T follicular helper cell (primary cell): ENCODE measurements at regions not wholly inside any gene's neighbourhood (a gene's known extent, or its start where the extent isn't known, plus 50 kb on each side); places are given as distances from the start of the nearest gene placed in this dataset.
"Not testable (repeated sequence)": the region's sequence is repeated elsewhere in the genome, so short reads cannot be mapped to it uniquely, and the experiment has no call there.

Source experiments
- DNase-seq: peaks from one replicate; pipeline ENCODE4 v3.0.0-alpha.2; 2020; ENCODE audit warnings: low read depth

GRCh38 chr21:17119466-17120297 is 393.2 kb upstream of the CXADR start:
- DNase-seq = no peak

DNA sequence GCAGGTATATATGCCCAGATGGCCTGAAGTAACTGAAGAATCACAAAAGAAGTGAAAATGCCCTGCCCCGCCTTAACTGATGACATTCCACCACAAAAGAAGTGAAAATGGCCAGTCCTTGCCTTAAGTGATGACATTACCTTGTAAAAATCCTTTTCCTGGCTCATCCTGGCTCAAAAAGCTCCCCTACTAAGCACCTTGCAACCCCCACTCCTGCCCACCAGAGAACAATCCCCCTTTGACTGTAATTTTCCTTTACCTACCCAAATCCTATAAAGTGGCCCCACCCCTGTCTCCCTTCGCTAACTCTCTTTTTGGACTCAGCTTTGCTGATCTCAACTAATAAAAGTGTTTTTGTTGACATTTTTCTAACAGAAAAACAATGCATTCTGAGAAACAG is 385.4 kb upstream of the CXADR start:
- not testable (repeated sequence) for DNase-seq

GRCh38 chr21:17128132-17128531 is 384.7 kb upstream of the CXADR start:
- no peak for DNase-seq

DNA sequence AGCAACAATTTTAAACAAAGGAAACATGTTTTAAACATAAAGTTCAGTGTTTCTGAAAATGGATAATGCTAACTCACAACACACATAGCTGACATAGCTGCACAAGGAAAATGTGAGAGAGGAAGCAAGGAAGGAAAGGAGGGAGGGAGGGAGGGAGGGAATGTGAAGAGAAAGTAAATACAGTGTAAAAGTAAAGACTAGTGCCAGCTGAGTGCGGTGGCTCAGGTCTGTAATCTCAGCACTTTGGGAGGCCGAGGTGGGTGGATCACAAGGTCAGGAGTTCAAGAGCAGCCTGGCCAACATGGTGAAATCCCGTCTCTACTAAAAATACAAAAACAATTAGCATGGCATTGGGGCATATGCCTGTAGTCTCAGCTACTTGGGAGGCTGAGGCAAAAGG is 373.7 kb upstream of the CXADR start:
- not testable (repeated sequence) for DNase-seq

GRCh38 chr21:17139696-17140095 is 373.1 kb upstream of the CXADR start:
- DNase-seq = no peak

- DNase-seq = no peak
Observed at GRCh38 chr21:17146426-17146825, 366.4 kb upstream of the CXADR start.

- no peak for DNase-seq
Observed at GRCh38 chr21:17159697-17160096, 353.1 kb upstream of the CXADR start.

GRCh38 chr21:17185674-17186073 is 327.2 kb upstream of the CXADR start:
- DNase-seq = no peak

- no peak for DNase-seq
Observed at GRCh38 chr21:17189963-17190362, 322.9 kb upstream of the CXADR start.

GRCh38 chr21:17191346-17191993 is 321.4 kb upstream of the CXADR start:
- DNase-seq = no peak

DNA sequence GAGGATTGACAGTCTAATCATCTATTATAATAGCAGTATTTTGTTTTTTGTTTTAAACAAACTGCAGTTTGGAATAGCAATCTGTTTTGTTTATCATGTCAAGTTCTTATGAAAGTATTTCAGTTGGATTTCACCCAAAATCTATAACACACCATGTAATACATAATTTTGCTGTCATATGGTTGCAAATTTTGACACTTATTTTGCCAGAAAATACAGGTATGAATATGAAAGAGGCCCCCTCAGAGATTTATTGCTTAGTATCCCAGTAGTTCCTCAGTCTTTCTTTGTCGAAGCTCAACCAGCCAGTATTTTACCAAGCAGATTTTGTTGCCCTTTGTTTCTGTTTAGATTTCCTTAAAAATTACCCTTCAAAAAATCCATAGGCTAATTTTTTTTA is 317.5 kb upstream of the CXADR start:
- no peak for DNase-seq

DNA sequence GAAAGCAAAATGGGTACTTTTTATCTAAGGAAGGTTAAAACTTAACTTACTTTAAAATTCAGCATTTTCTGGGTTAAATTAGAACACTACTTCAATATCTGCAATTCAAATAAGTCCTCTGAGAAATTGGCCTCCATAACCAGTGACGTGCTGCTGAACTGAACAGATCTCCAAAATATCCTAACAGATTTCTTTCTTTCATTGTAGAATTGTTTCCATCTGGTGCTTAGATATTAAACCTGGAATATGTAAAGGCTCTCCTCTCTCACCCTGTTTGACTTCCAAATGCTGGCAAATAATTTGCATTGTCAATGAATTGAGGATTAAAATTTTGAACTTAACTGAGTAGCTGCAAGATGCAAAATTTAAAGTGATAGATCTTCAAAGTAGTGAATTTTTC is 316.9 kb upstream of the CXADR start:
- DNase-seq = no peak

GRCh38 chr21:17196623-17197022 is 316.2 kb upstream of the CXADR start:
- DNase-seq = no peak

- DNase-seq = no peak
Observed at GRCh38 chr21:17197996-17198395, 314.8 kb upstream of the CXADR start.

DNA sequence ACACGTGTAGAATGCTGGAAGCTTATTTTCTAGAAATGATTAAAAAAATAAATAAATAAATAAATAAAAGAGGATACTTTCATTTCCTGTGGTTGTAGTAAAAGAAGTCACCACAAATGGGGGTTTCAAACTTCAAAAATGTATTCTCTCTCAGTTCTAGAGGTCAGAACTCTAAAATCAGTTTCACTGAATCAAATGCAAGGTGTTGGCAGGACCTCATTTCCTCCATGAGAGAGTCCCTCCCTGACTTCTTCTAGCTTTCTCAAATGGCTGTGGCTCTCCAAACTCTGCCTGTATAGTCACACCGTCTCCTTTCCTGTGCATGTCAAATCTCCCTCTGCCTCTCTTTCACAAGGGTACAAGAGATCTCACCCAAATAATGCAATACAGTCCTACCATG is 312.6 kb upstream of the CXADR start:
- DNase-seq = no peak

DNA sequence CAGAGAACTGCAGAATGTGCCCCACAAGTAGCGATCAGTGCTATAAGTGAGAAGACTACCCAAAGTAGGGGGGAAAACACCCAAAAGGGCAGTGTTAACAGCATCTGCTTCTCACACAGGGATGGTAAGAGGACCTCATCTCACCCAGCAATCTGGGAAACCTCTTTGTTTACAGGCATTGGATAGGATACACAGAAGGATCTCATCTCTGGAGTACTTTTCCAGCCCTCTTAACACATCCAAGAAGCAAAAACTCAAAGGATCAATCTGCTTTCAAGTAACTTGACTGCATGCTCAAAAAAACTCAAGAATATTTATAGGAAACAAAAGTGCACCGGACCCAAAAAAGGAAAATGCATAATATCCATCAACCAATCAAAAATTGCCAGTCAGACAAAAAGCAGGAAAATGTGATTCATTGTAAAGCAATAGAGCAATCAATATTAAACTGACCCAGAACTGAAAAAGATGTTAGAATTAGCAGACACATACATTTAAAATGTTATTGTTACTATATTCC is 311.0 kb upstream of the CXADR start:
- no peak for DNase-seq

DNA sequence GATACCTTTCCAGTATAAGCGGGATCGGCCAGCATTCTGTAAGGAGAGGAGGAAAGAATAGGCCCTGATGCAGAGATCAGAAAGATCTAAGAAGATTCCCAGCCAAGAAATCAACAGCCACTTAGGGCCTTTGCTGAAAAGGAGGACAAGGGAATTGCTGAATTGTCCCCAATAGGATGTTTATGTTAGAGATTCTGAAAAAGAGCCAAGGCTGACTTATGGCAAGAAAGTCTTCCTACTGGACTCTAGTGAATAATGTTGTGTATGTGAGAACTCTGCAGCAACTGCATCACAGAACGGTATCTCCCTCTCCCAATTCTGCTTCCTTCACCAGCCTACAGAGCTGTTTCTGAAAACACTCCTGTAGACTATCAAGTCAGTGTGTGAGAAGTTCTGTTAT is 298.0 kb upstream of the CXADR start:
- no peak for DNase-seq

GRCh38 chr21:17219050-17219449 is 293.8 kb upstream of the CXADR start:
- not testable (repeated sequence) for DNase-seq

GRCh38 chr21:17231124-17231523 is 281.7 kb upstream of the CXADR start:
- no peak for DNase-seq

GRCh38 chr21:17231771-17232170 is 281.1 kb upstream of the CXADR start:
- DNase-seq = no peak

- no peak for DNase-seq
Observed at GRCh38 chr21:17238468-17238867, 274.4 kb upstream of the CXADR start.

DNA sequence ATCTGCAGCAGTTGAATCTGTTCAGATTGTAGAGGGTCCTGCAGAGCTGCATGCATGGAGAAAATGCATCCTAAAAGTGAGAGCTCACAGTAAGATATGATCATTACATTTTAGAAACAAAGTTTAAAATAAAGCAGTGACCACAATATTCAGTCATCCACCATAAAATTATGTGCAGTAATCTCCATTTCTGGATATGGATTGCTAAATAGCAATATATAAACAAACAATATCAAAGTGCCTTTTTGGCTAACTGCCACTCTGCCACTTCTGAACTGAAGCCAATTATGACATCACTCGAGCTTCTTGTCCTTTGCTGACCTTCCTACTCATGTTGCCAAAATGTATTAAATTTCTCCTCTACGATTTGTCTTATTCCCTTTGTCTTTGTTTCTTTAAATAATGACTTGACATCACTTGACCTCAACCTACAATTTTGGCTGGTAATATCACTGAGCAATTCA is 262.0 kb upstream of the CXADR start:
- no peak for DNase-seq

GRCh38 chr21:17257784-17258183 is 255.1 kb upstream of the CXADR start:
- no peak for DNase-seq
